HG02852 (cell line): ENCODE measurements at regions not wholly inside any gene's neighbourhood (a gene's known extent, or its start where the extent isn't known, plus 50 kb on each side); places are given as distances from the start of the nearest gene placed in this dataset.
"Not testable (repeated sequence)": the region's sequence is repeated elsewhere in the genome, so short reads cannot be mapped to it uniquely, and the experiment has no call there.

ENCODE experiments used
- ATAC-seq: cut with Tn5 transposase; IDR thresholded peaks from one replicate; pipeline ENCODE4 v1.9.1; 2021; ENCODE audit warnings: mild to moderate bottlenecking, moderate library complexity; ENCODE audit not compliant: unreplicated experiment

DNA sequence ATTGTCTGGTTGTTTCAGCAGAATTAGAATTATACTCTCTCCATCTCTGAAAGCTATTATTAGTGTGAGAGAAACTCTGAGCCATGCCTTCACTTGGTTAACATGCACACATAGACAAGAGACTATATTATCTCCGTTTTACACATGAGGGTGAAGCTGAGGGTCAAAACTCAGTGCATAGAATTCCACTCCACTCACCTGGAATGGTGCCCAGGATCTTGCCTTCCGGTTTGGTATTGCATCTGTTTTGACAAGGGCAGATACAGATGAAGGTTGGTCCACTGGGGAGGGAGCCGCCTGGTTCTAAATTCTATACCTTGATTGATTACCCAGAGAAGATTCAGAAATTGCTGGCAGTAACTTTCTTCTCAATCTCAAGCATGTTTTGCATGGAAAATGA lies 149.5 kb upstream of the PELI2 start:
- no peak for ATAC-seq

DNA sequence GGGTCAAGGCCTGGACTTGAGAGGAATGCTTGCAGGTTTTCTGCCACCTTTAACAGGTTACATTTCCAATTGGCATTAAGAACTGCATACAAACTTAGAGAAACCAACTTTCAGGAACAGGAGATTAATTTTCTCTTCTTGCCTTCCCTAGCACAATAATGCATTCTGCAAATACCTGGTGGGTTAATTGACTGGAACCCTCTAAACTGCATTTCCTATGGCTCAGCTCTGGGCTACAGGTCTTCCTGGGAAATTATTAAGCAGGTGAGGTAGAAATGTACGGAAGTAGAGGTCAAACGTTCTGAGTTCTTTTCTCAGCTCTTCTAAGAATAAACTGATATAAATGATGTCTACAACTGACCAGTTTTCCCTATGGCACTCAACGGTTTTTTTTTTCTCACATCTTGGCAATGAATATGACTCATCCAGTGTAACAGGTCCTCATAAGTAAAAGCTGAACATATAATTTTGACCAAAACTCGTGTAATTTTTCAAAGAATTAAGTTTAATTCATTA lies 144.9 kb upstream of the PELI2 start:
- ATAC-seq, result no peak

DNA sequence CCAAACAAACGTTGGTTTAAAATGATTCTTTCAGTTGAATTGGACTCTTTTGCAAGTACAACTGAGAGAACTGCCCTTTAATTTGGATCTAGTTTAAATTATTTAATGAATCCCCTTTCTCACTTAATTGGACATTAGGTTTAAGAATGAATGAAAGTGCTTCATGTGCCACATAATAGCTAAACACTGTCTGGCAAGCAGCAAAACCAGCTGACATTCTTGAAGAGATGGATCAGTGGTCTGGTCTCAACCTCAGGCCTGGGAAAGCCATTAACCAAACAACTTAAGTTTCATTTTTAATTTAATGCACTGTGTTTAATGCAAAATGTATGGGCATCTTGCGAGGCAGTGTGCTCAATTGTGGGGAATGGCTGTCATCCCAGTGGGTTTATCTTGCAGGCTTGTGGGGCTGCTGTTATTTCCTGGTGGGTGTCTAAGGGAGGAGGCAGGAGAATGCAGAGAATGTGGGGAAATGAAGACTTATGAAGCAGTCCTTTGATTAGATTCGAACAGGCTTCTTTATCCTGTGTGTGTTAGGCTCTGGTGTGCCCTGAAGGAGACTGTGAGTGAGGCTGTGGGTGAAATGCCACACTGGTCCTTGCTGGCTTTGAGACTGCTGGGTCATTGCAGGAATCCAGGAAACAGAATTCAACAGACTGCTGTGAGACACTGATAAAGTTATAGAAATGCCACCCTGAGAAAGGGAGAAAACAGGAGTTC lies 144.1 kb upstream of the PELI2 start:
- no peak for ATAC-seq

DNA sequence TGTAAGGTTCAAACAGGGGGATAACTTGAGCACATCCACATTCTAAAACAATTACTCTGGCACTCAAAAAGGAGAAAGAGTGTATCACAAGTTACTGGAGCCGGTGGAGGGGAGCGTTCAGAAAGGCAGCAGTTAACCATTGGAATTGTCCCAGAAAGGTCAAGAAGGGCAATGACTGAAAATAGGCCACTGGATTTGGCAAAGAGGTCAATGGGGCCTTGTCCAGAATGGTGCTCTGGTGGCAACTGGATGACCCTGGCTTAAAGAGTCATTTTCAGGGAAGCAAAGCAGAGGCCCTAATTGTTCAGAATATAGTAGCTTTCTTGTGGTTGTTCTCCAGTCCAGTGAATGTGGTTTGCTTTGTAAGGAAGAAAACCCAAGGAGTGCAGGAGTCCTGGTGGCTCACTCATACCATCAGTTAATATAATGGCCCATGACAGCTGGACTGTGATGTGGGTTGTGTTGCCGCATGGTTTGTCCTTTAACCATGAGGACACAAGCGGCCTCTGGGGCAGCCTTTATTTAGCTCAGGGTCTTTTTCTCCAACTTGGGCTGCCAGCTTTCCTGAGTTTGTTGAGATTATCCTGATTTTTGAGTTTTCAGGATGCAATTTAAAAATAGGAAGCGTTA lies 142.8 kb upstream of the PELI2 start:
- ATAC-seq, result no peak

DNA sequence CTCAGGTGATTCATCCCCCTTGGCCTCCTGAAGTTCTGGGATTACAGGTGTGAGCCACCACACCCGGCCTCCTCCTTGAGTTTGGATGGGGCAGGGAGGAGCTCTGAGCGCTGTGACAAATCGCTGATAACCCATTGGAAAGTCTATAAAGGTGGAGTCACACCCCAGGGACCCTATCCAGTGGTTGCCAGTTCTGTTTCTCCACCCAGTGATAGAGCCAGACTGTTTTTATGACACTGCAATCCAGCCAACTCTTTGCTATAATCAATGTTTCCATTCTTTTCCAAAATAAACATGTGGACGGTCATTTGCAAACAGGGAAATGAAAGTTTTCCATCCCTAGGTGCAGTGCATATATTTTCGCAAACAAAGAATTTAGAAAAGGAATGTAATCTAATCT lies 142.0 kb upstream of the PELI2 start:
- ATAC-seq, result no peak

DNA sequence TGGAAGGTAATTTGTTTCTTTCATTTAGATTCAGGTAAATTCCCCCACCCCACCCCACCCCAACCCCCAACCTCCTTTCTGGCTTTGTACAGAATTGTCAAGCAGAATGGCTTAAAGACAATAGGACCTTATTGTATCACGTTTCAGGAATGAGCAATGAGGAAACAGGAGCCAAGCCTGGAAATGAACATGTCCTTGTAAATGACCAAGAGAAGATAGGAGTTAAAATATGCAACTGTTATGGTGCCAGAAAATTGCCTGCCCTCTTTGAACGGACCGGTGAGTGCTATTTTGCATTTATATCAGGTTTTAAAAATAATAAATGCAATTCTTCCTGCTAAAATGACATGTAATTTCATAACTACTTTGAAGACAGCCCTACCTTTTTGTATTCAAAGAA lies 141.6 kb upstream of the PELI2 start:
- no peak for ATAC-seq

DNA sequence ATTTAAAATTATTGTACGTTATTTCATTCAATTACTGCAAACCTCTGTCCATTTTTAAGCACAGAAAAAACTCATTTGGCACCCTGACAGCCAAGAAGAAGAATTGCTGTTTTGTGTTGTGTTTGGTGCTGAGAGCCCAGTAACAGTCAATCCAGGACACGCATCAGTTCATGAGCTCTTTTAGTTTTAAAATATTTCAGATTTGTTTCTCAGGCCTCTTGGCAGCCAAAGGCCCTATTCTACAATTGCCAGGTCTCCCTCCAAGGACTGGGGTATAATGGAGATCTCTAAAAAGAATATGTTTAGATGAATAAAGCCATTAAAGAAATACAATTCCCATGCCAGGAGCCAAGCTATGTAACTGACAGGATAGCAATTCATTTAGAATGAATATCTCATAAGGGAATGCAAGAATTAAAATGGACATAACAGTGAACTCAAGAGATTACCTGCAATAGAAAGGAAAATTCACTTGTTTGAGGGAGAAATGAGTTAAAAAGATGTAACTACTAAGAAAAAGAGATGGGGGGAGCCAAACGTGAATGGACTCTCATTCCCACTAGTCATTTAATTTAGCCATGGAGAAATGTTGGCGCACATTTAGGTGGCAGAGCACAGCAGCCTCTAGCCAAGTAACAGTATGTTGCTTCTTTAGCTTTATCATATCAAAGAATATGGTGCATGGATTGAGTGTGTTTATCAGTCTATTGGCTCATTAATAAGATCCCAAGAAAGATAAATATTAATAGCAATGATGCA lies 140.6 kb upstream of the PELI2 start:
- no peak for ATAC-seq

DNA sequence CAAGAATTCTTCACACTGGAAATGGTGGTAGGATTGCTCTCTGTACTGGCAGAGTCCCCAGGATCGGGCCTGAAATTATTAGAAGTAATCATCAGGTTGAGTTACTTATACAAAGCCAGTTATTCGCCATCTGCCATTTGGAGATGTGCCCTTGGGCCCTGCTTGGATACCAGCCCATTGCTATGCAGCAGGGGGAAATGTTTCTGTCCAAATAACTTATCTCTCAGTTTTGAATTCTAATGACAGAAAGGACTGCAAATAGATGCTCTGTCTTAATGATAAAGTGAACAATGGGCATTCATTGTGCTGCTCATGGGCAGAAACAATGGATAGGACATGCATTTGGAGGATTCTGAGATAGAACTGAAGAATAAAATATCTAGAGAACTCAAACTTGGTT lies 139.1 kb upstream of the PELI2 start:
- ATAC-seq, result no peak

DNA sequence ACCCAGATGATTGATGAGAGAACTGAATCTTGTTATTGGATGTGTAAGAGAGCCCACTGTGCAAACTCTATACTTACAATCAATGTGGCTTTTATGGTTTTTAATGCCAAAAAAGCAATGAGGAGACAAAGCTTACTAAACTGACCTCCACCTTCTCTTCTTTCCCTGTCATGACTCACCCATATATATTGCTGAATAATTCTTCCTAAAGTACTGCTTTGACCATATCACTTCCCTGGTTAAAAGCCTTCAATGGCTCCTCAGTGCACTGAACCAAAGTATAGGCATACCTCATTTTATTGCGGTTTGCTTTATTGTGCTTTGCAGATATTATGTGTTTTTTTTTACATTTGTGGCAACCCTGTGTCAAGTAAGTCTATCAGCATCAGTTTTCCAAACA lies 138.4 kb upstream of the PELI2 start:
- ATAC-seq, result no peak

DNA sequence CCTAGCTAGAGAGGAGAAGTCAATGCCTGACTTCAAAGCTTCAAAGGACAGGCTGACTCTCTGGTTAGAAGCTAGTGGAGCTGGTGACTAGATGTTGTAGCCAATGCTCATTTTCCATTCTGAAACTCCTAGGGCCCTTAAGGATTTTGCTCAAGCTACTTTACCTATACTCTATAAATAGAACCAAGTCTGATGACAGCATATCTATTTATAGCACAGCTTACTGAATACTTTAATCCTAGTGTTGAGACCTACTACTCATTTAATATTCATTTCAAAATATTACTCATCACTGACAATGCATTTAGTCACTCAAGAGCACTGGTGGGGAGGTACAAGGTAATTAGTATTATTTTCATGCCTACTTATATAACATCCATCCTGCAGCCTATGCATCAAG lies 137.2 kb upstream of the PELI2 start:
- no peak for ATAC-seq

DNA sequence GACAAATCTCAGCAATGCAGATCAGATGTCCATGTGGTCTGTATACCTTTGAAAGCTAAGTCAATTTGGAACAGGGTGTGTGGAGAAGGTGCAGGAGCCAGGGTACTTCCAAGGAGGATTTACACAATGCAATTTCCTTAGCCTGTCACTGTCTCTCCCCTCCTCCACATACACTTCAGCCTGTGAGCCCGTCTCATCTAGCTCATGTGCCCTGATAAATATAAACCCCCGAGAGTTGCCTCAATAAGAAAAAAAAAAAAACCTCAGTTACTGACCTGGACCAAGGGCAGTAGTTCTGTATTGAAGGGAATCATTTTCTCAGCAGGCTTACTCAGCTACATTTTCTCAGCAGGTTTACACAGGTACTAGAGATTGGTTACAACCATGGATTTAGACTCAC lies 132.1 kb upstream of the PELI2 start:
- ATAC-seq, result no peak

DNA sequence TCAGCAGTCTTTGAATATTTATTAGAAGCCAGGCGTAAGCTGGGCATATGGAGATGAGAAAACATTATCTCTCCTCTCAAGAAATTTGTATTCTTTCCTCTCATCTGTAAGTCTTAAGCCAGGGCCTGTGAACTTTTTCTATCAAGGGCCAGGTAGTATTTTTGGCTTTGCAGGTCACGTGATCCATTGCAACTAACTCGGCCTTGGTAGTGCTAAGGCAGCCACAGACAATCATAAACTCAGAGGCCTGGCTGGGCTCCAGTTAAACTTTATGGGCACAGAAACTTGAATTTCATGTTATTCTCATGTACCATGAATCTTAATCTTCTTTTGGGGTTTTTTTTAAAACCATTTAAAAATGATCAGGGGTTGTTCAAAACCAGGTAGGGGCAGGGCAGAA lies 117.4 kb upstream of the PELI2 start:
- ATAC-seq, result no peak

DNA sequence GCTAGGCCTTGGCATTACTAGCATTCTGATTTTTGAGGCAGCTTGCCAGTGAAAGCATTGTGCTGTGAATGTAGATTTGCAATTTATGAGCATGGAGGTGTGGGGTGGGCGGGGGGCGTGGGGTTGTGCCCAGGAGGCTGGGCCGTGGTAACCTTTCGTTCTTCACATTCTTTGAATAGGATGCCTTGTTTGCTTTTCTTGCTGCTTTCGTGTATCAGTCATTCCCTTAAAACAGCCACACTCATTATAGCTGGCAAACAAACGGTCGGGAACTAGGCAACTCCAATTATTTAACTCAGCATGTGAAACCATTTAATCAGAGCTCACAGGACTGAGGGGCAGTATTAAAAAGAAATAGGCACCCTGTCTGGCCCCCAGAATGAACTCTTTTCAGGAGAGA lies 115.9 kb upstream of the PELI2 start:
- ATAC-seq, result no peak

DNA sequence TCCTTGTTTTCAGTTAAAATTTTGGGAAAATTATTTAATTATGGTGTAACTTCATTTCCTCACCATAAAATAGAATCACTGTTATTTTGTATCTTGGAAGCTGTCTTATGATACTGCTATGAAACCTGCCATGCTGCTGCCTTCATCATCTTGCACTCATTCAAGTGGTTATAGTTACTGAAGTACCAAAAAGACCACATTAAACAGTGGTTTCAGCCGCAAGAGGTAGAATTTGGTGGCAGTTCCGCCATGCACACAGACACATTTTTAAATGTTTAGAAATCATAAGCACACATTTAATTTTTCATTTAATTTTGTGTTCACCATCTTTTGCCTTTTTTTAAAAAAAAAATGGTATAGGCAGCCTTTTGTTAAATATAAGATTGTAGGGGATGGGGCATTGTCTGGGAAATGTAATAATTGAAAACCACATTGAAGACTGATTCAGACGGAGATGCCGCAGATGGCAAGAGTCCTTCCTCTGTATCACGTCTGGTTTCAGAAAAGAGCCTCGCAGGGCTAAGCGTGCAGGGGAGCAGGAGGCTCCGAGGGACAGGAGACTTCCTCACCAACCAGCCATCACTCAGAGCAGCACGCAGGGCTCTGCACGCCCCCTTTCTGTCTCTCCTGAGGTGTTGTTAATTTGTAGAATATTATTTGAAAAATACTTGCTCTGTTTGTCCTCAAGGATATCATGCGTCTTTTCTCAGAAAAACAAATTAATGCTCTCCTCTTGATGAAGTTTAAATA lies 115.2 kb upstream of the PELI2 start:
- peak; percentile 41 for ATAC-seq

DNA sequence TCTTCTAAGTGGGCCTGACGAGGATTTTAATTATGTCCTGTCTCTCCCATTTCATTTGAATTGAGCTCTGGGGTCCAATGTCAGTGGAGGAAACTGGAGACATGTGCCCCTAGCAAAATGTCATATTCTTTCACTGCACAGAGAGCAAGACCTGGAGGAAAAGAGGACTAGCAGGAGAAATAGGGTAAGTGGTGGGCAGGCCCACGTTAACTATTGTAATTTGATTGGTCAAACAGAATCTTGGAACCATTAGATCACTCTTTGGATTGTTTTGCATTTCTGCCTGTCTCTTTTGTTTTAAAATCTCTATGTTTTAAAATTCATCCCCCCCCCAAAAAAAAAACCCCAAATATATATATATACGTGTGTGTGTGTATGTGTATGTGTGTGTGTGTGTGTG lies 113.9 kb upstream of the PELI2 start:
- ATAC-seq, result no peak

DNA sequence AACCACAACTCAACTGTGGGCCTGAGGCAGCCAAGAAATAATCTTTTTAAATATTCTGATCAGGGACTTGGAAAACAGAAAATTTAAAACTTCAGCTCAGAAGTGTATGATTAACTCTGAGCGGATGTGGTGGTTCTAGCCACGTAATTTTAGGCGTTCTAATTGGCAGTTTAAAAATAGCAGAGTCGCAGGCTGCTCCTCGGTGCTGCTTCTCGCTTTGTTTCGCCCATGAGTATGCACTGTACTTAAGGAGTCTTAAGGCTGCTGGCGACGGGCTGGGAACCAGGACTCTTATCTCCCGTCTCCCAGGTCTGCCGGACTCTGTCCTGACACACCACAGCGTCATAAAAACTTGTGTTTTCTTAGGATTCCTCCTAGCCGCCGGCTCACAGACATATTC lies 113.4 kb upstream of the PELI2 start:
- ATAC-seq, result peak; percentile 83

DNA sequence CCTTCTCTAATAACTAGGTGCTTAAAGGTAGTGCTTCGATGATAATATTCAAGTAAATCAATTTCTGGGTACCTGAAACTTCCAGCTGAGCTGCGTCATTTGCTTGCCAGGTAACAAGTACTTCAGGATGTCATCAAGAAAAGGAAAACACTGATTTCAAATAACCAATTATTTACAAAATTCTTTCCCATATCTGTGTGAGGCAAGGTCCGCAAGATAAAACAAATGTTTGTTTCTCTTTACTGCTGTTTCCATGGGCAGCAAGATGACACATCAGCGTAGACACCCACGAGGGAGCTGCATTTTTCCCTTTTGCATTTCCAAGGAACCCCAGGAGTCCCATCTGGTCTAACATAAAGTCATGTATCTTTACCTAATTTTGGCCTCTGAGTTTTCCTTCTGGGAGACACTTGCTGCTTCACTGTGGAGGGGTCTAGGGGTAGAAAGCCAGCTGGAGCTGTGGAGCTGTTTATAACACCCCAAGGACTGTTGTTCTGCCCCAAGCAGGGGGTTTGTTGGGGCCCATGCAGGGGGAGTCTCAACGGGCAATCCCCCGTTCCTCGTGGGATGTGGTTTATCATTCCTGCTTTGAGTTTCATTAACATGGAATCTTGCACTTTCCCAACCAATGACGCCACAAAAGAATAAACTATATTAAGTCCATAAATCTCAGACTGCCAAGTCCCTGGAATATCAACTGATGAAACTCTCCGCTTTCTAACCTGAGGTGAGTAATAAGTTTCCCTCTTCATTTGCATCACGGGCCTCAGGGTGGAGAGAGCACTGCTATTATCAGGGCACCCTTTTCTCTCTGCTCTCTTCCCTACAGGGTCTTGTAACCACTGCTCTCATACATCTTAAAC lies 112.8 kb upstream of the PELI2 start:
- ATAC-seq, result peak; percentile 5

DNA sequence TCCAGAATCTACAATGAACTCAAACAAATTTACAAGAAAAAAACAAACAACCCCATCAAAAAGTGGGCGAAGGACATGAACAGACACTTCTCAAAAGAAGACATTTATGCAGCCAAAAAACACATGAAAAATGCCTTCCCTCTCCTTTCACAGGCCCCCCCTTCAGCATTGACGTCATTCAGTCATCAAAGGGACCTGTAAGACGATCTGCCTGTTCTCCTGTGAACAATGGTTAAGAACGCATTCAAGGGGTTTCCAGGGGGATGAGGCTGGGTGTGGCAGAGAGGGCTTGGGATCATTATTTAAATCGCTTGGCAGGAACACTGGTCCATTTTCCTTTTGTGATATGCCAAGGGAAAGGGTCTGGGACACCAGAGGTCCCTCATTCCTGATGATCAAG lies 110.7 kb upstream of the PELI2 start:
- ATAC-seq, result not testable (repeated sequence)

DNA sequence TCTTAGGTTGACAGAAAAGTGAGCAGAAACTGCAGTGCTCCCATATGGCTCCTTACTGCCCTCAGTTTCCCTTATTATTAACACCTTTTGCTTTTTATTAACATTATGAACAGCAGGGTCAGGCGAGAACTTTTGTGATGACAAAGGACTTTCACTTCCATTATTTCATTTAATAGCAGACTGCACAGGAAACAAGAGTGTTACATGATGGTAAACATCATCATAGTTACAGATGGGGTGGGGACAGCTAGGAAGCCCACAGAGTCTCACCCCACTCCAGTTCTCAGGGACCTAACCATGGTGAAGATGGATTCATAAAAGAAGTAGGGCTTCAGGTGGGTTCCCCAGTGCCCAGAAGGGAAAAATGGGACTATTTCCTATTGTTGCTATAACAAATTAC lies 110.1 kb upstream of the PELI2 start:
- no peak for ATAC-seq

DNA sequence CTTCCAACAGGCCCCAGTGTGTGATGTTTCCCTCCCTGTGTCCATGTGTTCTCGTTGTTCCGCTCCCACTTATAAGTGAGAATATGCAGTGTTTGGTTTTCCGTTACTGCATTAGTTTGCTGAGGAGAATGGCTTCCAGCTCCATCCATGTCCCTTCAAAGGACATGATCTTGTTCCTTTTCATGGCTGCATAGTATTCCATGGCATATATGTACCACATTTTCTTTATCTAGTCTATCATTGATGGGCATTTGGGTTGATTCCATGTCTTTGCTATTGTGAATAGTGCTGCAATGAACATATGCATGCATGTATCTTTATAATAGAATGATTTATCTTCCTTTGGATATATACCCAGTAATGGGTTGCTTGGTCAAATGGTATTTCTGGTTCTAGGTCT lies 109.5 kb upstream of the PELI2 start:
- ATAC-seq, result not testable (repeated sequence)
